Neural cell (in vitro differentiated cells): ENCODE measurements at regions not wholly inside any gene's neighbourhood (a gene's known extent, or its start where the extent isn't known, plus 50 kb on each side); places are given as distances from the start of the nearest gene placed in this dataset.

Experiments
- H2AFZ ChIP-seq: fragments of 200-600, 300-800 bp; sonication (generic), shearing (Covaris generic); 2 replicates; pipeline ENCODE4 v1.6.0; 2014; ENCODE audit warnings: low read depth, mild to moderate bottlenecking, antibody characterized with exemption, low read length, moderate library complexity
- H3F3A ChIP-seq: fragments of 200-600 bp; shearing (Covaris generic); 2 replicates; pipeline ENCODE4 v1.6.1; 2016; ENCODE audit warnings: mild to moderate bottlenecking, moderate library complexity, mixed read lengths, antibody characterized with exemption, low read length; ENCODE audit not compliant: insufficient read depth, poor library complexity, severe bottlenecking
- H3K27ac ChIP-seq: fragments of 200-600, 300-800 bp; sonication (generic), shearing (Covaris generic); 2 replicates; pipeline ENCODE4 v1.5.1; 2014; ENCODE audit warnings: mild to moderate bottlenecking, low read length, moderate library complexity
- H3K27me3 ChIP-seq: fragments of 300-800, 200-600 bp; sonication (generic), shearing (Covaris generic); 2 replicates; pipeline ENCODE4 v1.6.0; 2014; ENCODE audit warnings: mild to moderate bottlenecking, low read depth, low read length, moderate library complexity; ENCODE audit not compliant: insufficient read depth
- H3K36me3 ChIP-seq: fragments of 300-800, 200-600 bp; sonication (generic), shearing (Covaris generic); 2 replicates; pipeline ENCODE4 v1.5.1; 2014; ENCODE audit warnings: mild to moderate bottlenecking, antibody characterized with exemption, low read length, moderate library complexity; ENCODE audit not compliant: insufficient read depth
- H3K4me2 ChIP-seq: fragments of 300-800, 200-600 bp; sonication (generic), shearing (Covaris generic); 2 replicates; pipeline ENCODE4 v1.6.0; 2014; ENCODE audit warnings: mild to moderate bottlenecking, low read length
- H3K4me3 ChIP-seq: fragments of 300-800, 200-600 bp; sonication (generic), shearing (Covaris generic); 2 replicates; pipeline ENCODE4 v1.5.1; 2014; ENCODE audit warnings: mild to moderate bottlenecking, low read length, moderate library complexity
- H3K79me2 ChIP-seq: fragments of 200-600 bp; shearing (Covaris generic); replicated peaks from 2 replicates; pipeline ENCODE4 v1.6.0; 2014; ENCODE audit warnings: mild to moderate bottlenecking, low read length, moderate library complexity; ENCODE audit not compliant: insufficient read depth
- H3K9ac ChIP-seq: fragments of 300-800, 200-600 bp; sonication (generic), shearing (Covaris generic); 2 replicates; pipeline ENCODE4 v1.6.1; 2016; ENCODE audit warnings: mild to moderate bottlenecking, low read length, mixed read lengths
- H3K9me2 ChIP-seq: fragments of 200-600 bp; shearing (Covaris generic); 2 replicates; pipeline ENCODE4 v1.6.1; 2016; ENCODE audit warnings: mild to moderate bottlenecking, low read length, mixed read lengths; ENCODE audit not compliant: insufficient read depth
- H3K9me3 ChIP-seq: fragments of 200-600, 300-800 bp; sonication (generic), shearing (Covaris generic); 2 replicates; pipeline ENCODE4 v1.6.1; 2016; ENCODE audit warnings: mild to moderate bottlenecking, mixed run types, low read length, moderate library complexity, mixed read lengths
- H4K20me1 ChIP-seq: fragments of 200-600 bp; shearing (Covaris generic); 2 replicates; pipeline ENCODE4 v1.6.1; 2016; ENCODE audit warnings: mild to moderate bottlenecking, mixed run types; ENCODE audit not compliant: insufficient read depth
- EP300 ChIP-seq: fragments of 450-650 bp; conservative IDR thresholded peaks from 2 replicates; pipeline ENCODE4 v1.6.1; 2014; ENCODE audit warnings: antibody characterized with exemption, mild to moderate bottlenecking, moderate library complexity; ENCODE audit not compliant: poor library complexity, severe bottlenecking
- EZH2 ChIP-seq: fragments of 200-600, 300-800 bp; shearing (Covaris generic), sonication (generic); IDR thresholded peaks from 2 replicates; pipeline ENCODE4 v1.6.1; 2014; ENCODE audit warnings: antibody characterized with exemption, low read length, borderline replicate concordance, mild to moderate bottlenecking; ENCODE audit not compliant: insufficient read depth, poor library complexity, severe bottlenecking
- MXI1 ChIP-seq: fragments of 450-650 bp; conservative IDR thresholded peaks from 2 replicates; pipeline ENCODE4 v1.6.1; 2014; ENCODE audit warnings: antibody characterized with exemption, mild to moderate bottlenecking; ENCODE audit not compliant: poor library complexity, severe bottlenecking
- POLR2AphosphoS5 ChIP-seq: IDR thresholded peaks from 2 replicates; pipeline ENCODE4 v1.6.1; 2012
- RAD21 ChIP-seq: fragments of 450-650 bp; conservative IDR thresholded peaks from 2 replicates; pipeline ENCODE4 v1.6.1; 2014; ENCODE audit warnings: antibody characterized with exemption, mild to moderate bottlenecking, moderate library complexity
- SMC3 ChIP-seq: fragments of 450-650 bp; conservative IDR thresholded peaks from 2 replicates; pipeline ENCODE4 v1.6.1; 2014; ENCODE audit warnings: antibody characterized with exemption, mild to moderate bottlenecking, moderate library complexity; ENCODE audit not compliant: poor library complexity
- TAF1 ChIP-seq: IDR thresholded peaks from 2 replicates; pipeline ENCODE4 v1.6.1; 2012; ENCODE audit warnings: low read depth
- TF ChIP-seq, protein P1 (sequence below): fragments of 450-650 bp; IDR thresholded peaks from 2 replicates; pipeline ENCODE4 v1.5.1; 2014; ENCODE audit warnings: antibody characterized with exemption, mild to moderate bottlenecking, moderate library complexity; ENCODE audit not compliant: poor library complexity, severe bottlenecking

- Histone ChIP-seq H3K9me3 (no peaks in the 10 kb centered on the region), H3K36me3 (no peaks in the 10 kb centered on the region), H3K9ac (no peak overlapping the region), H3K4me2 (no peak overlapping the region), H3K4me3 (no peak overlapping the region), H4K20me1 (no peaks in the 10 kb centered on the region), H2AFZ (no peak overlapping the region), H3K9me2 (no peaks in the 10 kb centered on the region), H3K27ac (no peak overlapping the region), H3K79me2 (no peaks in the 10 kb centered on the region), H3F3A (no peaks in the 10 kb centered on the region), H3K27me3 (no peaks in the 10 kb centered on the region)
- no peak for TF ChIP-seq EP300
- TF ChIP-seq EZH2: no peak
- no peak for TF ChIP-seq RAD21
- no peak for TF ChIP-seq POLR2AphosphoS5
- TF ChIP-seq, protein P1, sequence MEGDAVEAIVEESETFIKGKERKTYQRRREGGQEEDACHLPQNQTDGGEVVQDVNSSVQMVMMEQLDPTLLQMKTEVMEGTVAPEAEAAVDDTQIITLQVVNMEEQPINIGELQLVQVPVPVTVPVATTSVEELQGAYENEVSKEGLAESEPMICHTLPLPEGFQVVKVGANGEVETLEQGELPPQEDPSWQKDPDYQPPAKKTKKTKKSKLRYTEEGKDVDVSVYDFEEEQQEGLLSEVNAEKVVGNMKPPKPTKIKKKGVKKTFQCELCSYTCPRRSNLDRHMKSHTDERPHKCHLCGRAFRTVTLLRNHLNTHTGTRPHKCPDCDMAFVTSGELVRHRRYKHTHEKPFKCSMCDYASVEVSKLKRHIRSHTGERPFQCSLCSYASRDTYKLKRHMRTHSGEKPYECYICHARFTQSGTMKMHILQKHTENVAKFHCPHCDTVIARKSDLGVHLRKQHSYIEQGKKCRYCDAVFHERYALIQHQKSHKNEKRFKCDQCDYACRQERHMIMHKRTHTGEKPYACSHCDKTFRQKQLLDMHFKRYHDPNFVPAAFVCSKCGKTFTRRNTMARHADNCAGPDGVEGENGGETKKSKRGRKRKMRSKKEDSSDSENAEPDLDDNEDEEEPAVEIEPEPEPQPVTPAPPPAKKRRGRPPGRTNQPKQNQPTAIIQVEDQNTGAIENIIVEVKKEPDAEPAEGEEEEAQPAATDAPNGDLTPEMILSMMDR: no peak
- TF ChIP-seq MXI1: no peak
- TF ChIP-seq TAF1: no peak
- no peak for TF ChIP-seq SMC3
Measured at GRCh38 chr5:38795986-38796741, 49.6 kb upstream of the OSMR start.
